ENCODE measurements at regions not wholly inside any gene's neighbourhood (a gene's known extent, or its start where the extent isn't known, plus 50 kb on each side); places are given as distances from the start of the nearest gene placed in this dataset.
"Not testable (repeated sequence)": the region's sequence is repeated elsewhere in the genome, so short reads cannot be mapped to it uniquely, and the experiment has no call there.

- DNase-seq (ENCODE audit: low spot score) = no peak
Measured at GRCh38 chr4:84379917-84380641, 119.0 kb downstream of the NKX6-1 start.

DNA sequence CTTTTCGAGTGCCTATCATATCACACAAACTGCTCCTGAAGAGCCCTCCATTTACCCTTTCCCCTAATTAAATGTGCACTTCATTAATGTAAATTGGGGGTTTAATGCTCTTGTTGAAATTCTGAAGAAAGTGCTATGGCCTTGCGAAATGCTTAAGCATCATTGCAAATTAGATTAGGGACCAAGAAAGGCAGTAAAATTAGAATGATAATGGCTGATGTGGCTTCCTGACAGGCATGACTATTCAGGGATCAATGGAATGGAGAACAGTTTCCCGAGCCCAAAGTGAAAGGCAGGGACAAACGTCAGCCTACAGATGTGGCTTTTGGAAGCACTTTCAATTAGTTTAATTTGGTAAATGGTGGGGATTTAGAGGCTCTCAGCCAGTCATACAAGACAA, 120.1 kb downstream of the NKX6-1 start:
- DNase-seq (ENCODE audit: low spot score) = no peak

GRCh38 chr4:84378356-84378755, 120.7 kb downstream of the NKX6-1 start:
- DNase-seq (ENCODE audit: low spot score) = no peak

GRCh38 chr4:84366907-84367306, 132.2 kb downstream of the NKX6-1 start:
- DNase-seq (ENCODE audit: low spot score) = no peak

DNA sequence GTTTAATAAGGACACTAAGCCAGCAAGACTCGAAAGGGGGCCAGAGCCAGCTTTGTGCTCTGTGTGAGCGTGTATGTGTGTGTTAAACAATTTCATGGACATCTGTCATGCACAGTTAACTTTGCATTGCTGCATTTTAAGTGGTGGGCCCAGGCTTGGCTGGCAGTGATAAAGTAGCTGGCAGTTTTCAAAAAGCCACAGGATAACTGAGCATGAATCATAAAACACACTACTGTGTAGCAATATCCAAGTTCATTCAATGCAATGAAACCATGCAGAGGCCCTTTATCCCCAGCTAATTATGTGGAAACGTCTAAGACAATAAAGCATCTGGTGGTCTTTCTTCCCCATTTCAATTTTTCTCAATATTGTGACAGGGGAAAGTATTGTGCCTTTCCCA, 132.9 kb downstream of the NKX6-1 start:
- DNase-seq (ENCODE audit: low spot score) = no peak

DNA sequence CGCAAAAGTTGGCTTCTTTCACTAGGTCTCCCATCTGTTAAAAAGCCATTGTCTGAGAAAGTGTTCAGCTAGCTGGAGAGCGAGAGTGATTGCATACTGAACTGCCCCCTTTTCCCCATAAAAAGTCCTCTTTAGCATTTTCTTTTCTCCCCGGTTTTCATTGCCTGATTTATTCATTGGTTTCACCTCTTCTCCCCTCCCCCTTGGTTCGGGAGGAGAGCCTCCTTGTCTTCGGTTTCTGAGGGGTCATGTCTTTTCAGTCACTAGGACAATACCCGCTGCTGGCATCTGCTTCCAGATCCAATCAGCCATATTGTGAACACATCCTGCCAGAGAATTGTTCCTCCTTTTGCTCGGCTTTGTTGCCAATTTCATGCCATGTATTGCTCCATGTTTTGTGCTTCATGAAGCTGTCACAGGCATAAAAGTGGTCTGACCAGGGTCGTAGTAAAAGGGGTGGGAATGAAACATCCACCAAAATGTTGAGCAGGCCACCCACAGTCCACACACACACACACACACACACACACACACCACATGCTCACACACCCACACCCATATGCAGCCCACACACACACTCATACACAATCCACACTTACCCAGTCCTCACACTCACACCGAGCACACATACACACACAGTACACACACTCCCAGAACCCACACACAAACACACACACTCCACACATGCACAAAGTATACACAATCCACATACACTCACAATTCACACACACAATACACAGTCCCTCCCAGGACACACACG, 136.0 kb downstream of the NKX6-1 start:
- no peak for DNase-seq (ENCODE audit: low spot score)

GRCh38 chr4:84342161-84342560, 156.9 kb downstream of the NKX6-1 start:
- DNase-seq (ENCODE audit: low spot score) = no peak

GRCh38 chr4:84341559-84341958, 157.5 kb downstream of the NKX6-1 start:
- DNase-seq (ENCODE audit: low spot score) = no peak

DNA sequence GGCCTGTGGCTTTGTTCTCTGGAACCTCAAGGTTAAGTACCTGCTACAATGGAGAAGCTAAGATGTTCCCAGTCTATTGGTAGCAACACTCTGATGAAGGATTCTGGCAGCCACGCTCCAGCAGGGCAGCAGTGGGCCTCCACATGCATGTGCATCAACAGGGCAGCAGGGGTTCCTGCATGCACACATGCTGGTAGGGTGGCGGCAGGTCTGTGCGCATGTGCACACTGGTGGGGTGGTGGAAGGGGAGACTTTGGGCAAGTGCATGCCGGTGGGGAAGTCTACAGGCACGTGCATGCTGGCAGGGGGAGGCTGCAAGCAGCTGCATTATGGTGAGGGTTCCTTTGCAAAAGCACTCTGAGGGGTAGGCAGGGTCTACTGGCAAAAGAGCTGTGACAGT, 160.7 kb downstream of the NKX6-1 start:
- DNase-seq (ENCODE audit: low spot score) = no peak

DNA sequence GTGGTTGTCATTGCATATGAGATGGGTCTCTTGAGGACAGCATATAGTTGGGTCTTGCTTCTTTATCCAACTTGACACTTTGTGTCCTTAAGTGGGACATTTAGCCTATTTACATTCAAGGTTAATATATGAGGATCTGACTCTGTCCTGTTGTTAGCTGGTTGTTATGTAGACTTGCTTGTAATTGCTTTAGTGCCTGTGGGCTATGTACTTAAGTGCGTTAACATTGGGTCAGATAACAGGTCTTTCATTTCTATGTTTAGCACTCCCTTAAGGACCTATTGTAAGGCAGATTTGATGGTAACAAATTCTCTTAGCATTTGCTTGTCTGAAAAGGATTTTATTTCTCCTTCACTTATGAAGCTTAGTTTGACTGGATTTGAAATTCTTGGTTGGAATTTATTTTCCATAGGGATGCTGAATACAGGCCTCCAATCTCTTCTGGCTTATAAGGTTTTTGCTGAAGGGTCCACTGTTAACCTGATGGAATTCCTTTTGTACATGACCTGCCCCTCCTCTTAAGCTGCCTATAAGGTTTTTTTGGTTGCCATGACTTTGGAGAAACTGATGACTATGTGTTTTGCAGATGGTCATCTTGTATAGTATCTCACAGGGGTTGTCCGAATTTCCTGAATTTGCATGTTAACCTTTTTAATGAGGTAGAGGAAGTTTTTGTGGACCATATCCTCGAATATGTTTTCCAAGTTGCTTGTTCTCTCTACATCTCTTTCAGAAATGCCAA, 162.0 kb downstream of the NKX6-1 start:
- DNase-seq (ENCODE audit: low spot score) = no peak

DNA sequence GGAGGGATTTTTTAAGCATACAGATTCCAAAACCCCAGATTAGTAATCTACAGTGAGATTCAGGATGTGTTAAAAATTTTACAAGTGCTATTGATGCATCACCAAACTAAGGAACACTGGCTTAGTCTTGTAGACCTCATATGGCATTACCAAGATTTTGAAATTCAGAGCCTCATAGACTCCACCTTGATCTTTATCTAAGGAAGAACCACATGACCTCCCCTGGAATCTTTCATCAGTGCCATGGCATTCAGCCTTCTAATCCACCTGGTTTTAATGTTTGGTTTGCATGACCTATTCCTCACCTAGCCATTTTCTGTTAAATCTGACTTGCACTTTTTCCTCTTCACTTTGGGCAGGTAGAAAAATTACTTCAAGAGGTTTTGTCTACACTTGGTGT, 171.6 kb downstream of the NKX6-1 start:
- no peak for DNase-seq (ENCODE audit: low spot score)

GRCh38 chr4:84325625-84326024, 173.5 kb downstream of the NKX6-1 start:
- DNase-seq (ENCODE audit: low spot score) = no peak

GRCh38 chr4:84324303-84325245, 174.5 kb downstream of the NKX6-1 start:
- DNase-seq (ENCODE audit: low spot score) = peak; percentile 6

GRCh38 chr4:84319124-84319523, 180.0 kb downstream of the NKX6-1 start:
- DNase-seq (ENCODE audit: low spot score) = no peak

DNA sequence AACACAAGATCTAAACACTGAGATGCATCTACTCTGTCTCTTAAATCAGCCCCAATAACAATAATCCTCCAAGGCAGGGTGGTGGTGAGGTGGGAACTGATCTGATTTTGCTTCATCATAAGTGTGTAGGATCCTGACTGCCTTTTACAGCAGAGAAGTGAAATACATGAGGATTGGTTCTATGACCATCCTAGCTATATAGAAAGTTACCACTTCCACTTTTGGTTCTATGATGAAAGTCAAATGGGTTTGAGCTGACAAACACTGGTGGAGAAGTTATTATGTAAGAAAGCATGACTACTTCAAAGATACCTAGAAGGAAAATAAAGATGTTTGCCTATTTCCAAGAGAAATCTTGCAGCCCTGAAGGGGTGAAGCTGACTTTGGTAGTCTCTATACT, 181.6 kb downstream of the NKX6-1 start:
- DNase-seq (ENCODE audit: low spot score) = no peak

DNA sequence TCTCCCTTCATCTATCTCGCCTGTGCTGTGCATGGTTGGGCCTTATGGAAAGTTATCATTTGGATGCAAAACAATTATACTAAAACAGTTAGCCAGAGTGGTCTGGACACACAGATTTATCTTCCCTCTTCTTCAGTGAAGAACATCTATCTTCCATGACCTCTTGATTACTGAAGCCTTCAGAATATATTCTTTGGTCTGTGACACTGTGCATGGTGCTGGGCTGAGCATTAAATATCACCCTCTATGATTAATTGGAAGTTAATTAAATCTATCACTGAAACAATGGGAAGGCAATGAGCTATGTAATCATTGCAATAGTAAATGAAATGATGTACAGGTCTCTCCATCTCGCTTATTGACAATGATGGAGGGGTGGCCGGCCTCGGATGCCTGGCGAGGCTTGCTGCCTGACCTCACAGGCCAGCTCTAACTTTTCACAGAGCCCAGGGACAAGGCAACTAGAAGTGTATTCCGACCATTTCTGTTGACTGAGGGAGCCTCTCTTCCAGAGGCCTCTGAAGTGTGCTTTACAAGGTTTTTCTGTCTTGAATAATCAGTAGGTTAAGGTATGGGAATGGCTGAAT, 186.6 kb downstream of the NKX6-1 start:
- no peak for DNase-seq (ENCODE audit: low spot score)

DNA sequence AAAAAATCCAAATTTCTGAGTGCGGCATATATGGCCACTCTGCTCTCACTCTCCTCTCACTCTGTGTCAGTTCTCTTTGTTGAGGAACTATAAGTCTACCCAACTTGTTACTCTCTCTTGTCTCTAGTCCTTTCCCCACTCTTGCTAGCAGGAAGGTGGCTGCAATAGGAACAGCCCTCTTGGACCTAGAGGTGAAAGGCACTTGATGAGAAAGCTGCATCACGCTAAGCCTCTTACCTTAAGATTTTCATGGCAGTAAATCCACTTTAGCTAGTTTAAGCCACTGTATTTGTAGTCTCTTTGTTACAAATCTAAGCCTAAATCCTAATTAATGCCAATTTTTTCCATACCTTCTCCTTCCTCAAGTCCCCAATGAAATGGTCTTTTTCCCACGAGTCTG, 189.9 kb downstream of the NKX6-1 start:
- DNase-seq (ENCODE audit: low spot score) = no peak

DNA sequence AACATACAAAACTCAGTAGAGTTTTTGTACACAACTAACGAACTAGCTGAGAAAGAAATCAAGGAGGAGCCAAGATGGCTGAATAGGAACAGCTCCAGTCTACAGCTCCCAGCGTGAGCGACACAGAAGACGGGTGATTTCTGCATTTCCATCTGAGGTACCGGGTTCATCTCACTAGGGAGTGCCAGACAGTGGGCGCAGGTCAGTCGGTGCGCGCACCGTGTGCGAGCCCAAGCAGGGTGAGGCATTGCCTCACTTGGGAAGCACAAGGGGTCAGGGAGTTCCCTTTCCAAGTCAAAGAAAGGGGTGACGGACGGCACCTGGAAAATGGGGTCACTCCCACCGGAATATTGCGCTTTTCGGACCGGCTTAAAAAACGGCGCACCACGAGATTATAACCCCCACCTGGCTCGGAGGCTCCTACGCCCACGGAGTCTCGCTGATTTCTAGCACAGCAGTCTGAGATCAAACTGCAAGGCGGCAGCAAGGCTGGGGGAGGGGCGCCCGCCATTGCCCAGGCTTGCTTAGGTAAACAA, 200.3 kb downstream of the NKX6-1 start:
- not testable (repeated sequence) for DNase-seq (ENCODE audit: low spot score)

DNA sequence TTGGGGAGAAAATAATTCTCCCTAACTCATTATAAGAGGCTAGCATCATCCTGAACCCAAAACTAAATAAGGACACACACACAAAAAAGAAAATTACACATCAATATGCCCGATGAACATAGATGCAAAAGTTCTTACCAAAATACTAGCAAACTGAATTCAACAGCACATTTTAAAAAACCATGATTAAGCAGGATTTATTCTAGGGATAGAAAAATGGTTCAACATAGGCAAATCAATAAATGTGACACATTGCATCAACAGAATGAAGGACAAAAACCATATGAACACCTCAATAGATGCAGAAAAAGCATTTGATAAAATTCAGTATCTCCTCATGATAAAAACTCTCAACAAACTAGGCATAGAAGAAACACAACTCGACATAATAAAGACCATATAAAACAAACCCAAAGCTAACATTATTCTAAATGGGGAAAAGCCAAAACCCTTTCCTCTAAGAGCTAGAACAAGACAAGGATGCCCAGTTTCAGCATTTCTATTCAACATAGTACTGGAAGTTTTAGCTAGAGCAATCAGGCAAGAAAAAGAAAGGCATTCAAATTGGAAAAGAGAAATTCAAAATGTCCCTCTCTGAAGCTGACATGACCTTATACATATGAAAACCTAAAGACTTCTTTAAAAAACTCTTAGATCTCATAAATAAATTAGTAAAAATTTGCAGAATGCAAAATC, 200.9 kb downstream of the NKX6-1 start:
- DNase-seq (ENCODE audit: low spot score) = no peak

DNA sequence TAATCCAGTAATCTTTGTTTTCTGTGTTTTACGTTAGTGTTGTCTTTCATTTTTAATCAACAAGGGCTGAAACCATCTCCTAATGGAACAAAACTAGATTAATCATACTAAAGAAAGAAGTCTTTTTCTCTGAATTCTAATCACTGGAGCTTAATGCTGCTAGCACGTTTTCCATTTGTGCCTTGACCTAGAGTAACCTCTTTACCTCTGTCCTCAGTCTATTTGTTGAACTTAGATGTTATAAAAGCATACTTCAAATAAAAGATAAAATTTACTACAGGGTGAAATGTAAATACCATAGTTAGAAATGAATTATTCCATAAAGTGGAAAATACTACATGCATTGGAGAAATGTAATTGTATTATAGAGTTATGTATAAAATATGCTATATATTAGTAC, 207.1 kb downstream of the NKX6-1 start:
- no peak for DNase-seq (ENCODE audit: low spot score)

- no peak for DNase-seq (ENCODE audit: low spot score)
Measured at GRCh38 chr4:84286048-84286447, 213.0 kb downstream of the NKX6-1 start.
